ENCODE measurements at regions not wholly inside any gene's neighbourhood (a gene's known extent, or its start where the extent isn't known, plus 50 kb on each side); places are given as distances from the start of the nearest gene placed in this dataset.

GRCh38 chr3:117106396-117106795 is 396.8 kb downstream of the TUSC7 start:
- TF ChIP-seq CTCF (IDR thresholded peaks at IDR 0.05; ENCODE audit: low read depth, low read length), result no peak
- in situ Hi-C loops (cut with HindIII; ENCODE audit: low sequenced_read_pairs), result no loop called here
- no peak overlapping the region for H3K4me3 ChIP-seq (ENCODE audit: low read depth, low read length)
- no peak for DNase-seq (ENCODE audit: low read depth, low spot score)

- TF ChIP-seq CTCF (IDR thresholded peaks at IDR 0.05; ENCODE audit: low read depth, low read length), result no peak
- DNase-seq (ENCODE audit: low read depth, low spot score), result no peak
- in situ Hi-C loops (cut with HindIII; ENCODE audit: low sequenced_read_pairs), result no loop called here
- H3K4me3 ChIP-seq (ENCODE audit: low read depth, low read length), result no peak overlapping the region
Observed at GRCh38 chr3:117107946-117108345, 398.4 kb downstream of the TUSC7 start.

- in situ Hi-C loops (cut with HindIII; ENCODE audit: low sequenced_read_pairs), result no loop called here
- TF ChIP-seq CTCF (IDR thresholded peaks at IDR 0.05; ENCODE audit: low read depth, low read length), result no peak
- no peak overlapping the region for H3K4me3 ChIP-seq (ENCODE audit: low read depth, low read length)
- no peak for DNase-seq (ENCODE audit: low read depth, low spot score)
Observed at GRCh38 chr3:117109178-117109577, 399.6 kb downstream of the TUSC7 start.

- no peak for TF ChIP-seq CTCF (IDR thresholded peaks at IDR 0.05; ENCODE audit: low read depth, low read length)
- no peak for DNase-seq (ENCODE audit: low read depth, low spot score)
- no peak overlapping the region for H3K4me3 ChIP-seq (ENCODE audit: low read depth, low read length)
- in situ Hi-C loops (cut with HindIII; ENCODE audit: low sequenced_read_pairs), result no loop called here
Observed at GRCh38 chr3:117114517-117115265, 405.1 kb downstream of the TUSC7 start.

GRCh38 chr3:117117188-117117936 is 407.8 kb downstream of the TUSC7 start:
- in situ Hi-C loops (cut with HindIII; ENCODE audit: low sequenced_read_pairs), result no loop called here
- no peak for DNase-seq (ENCODE audit: low read depth, low spot score)
- TF ChIP-seq CTCF (IDR thresholded peaks at IDR 0.05; ENCODE audit: low read depth, low read length), result no peak
- H3K4me3 ChIP-seq (ENCODE audit: low read depth, low read length), result no peak overlapping the region

GRCh38 chr3:117118604-117119003 is 409.0 kb downstream of the TUSC7 start:
- H3K4me3 ChIP-seq (ENCODE audit: low read depth, low read length), result no peak overlapping the region
- no peak for TF ChIP-seq CTCF (IDR thresholded peaks at IDR 0.05; ENCODE audit: low read depth, low read length)
- no peak for DNase-seq (ENCODE audit: low read depth, low spot score)
- in situ Hi-C loops (cut with HindIII; ENCODE audit: low sequenced_read_pairs), result no loop called here

Data from astrocyte of the spinal cord (primary cell).